H1 (cell line): ENCODE measurements at regions not wholly inside any gene's neighbourhood (a gene's known extent, or its start where the extent isn't known, plus 50 kb on each side); places are given as distances from the start of the nearest gene placed in this dataset.

Experiments used
- EP300 ChIP-seq, 2 experiments: IDR thresholded peaks; 1 replicate in 1 of 2; 2 replicates in 1 of 2; pipeline ENCODE4 v1.6.1; 2011 to 2012; ENCODE audit warnings: low read depth in 2 of 2, low read length in 2 of 2, mild to moderate bottlenecking in 2 of 2, borderline replicate concordance in 1 of 2, inconsistent platforms in 1 of 2, moderate library complexity in 1 of 2
- EZH2 ChIP-seq: fragments of 200-600 bp; sonication (generic); IDR thresholded peaks from 2 replicates; pipeline ENCODE4 v1.7.1; 2012; ENCODE audit warnings: low read depth, mild to moderate bottlenecking, moderate library complexity, low read length, inconsistent platforms; ENCODE audit not compliant: severe bottlenecking
- NRF1 ChIP-seq: IDR thresholded peaks from 2 replicates; pipeline ENCODE4 v1.6.1; 2011; ENCODE audit warnings: mild to moderate bottlenecking, low read depth, low read length, improper control_type of control experiment
- POLR2A ChIP-seq, 2 experiments: IDR thresholded peaks; 1 replicate in 1 of 2; 2 replicates in 1 of 2; pipeline ENCODE4 v1.6.1; 2011; ENCODE audit warnings: low read depth in 2 of 2, low read length in 2 of 2, mild to moderate bottlenecking in 2 of 2; ENCODE audit errors: control extremely low read depth in 1 of 2
- TAF1 ChIP-seq: IDR thresholded peaks from 2 replicates; pipeline ENCODE4 v1.6.1; 2011; ENCODE audit warnings: mild to moderate bottlenecking, low read depth, low read length

GRCh38 chr4:96248225-96248624, 408.3 kb downstream of the PDHA2 start:
- TF ChIP-seq EP300 (IDR thresholded peaks at IDR 0.05; ENCODE audit: borderline replicate concordance in 1 of 2, low read depth in 2 of 2, low read length in 2 of 2) (no peak), TAF1 (no peak), POLR2A (IDR thresholded peaks at IDR 0.05; ENCODE audit: control extremely low read depth in 1 of 2, low read depth in 2 of 2, low read length in 2 of 2) (no peak), NRF1 (no peak), EZH2 (no peak)
